Caco-2 (cell line): ENCODE measurements at regions not wholly inside any gene's neighbourhood (a gene's known extent, or its start where the extent isn't known, plus 50 kb on each side); places are given as distances from the start of the nearest gene placed in this dataset.

Source experiments
- BruUV-seq: library from RNA; stranded (reverse); fragments of 400-500 nt; replicated peaks from 2 replicates; lab custom pipeline; 2021; lab: Mats Ljungman, UMichigan
- CTCF ChIA-PET: fragments of 300-600 bp; sonication (Branson Sonifier 250); formaldehyde crosslinking; loops from one replicate; lab custom pipeline; 2022; ENCODE audit warnings: antibody characterized with exemption; lab: Charles Lee
- POLR2A ChIA-PET: fragments of 300-600 bp; sonication (Branson Sonifier 250); formaldehyde crosslinking; loops from one replicate; lab custom pipeline; 2022; ENCODE audit warnings: antibody characterized with exemption; lab: Charles Lee
- DNase-seq, 2 experiments: peaks; one replicate each; pipeline versions ENCODE4 v3.0.0 to v3.0.0-alpha.2; 2020 to 2022
- H3K27me3 ChIP-seq: replicated peaks from 2 replicates; pipeline ENCODE4 v1.6.0; 2011; ENCODE audit warnings: low read length; ENCODE audit not compliant: control insufficient read depth, insufficient read depth
- H3K36me3 ChIP-seq: 2 replicates; pipeline ENCODE4 v1.5.1; 2011; ENCODE audit warnings: low read length; ENCODE audit not compliant: control insufficient read depth, insufficient read depth
- H3K4me1 ChIP-seq: fragments of 250-450 bp; sonication (Bioruptor Pico); 2 replicates; pipeline ENCODE4 v1.5.1; 2020; ENCODE audit warnings: mild to moderate bottlenecking
- H3K4me3 ChIP-seq: 2 replicates; pipeline ENCODE4 v1.5.1; 2011; ENCODE audit warnings: low read depth, mild to moderate bottlenecking, control low read depth, low read length
- H3K9me3 ChIP-seq: fragments of 250-450 bp; sonication (Bioruptor Pico); 2 replicates; pipeline ENCODE4 v1.5.1; 2020; ENCODE audit warnings: mild to moderate bottlenecking, moderate library complexity
- H3K27ac Mint-ChIP-seq: one replicate; pipeline ENCODE4 v1.8.0; 2022; ENCODE audit warnings: mixed read lengths; ENCODE audit not compliant: unreplicated experiment
- H3K27me3 Mint-ChIP-seq: one replicate; pipeline ENCODE4 v1.8.0; 2022; ENCODE audit warnings: mixed read lengths; ENCODE audit not compliant: insufficient read depth, unreplicated experiment
- H3K36me3 Mint-ChIP-seq: one replicate; pipeline ENCODE4 v1.8.0; 2022; ENCODE audit warnings: mild to moderate bottlenecking, mixed read lengths; ENCODE audit not compliant: insufficient read depth, unreplicated experiment
- H3K4me1 Mint-ChIP-seq: one replicate; pipeline ENCODE4 v1.8.0; 2022; ENCODE audit warnings: low read depth, mixed read lengths; ENCODE audit not compliant: unreplicated experiment
- H3K4me3 Mint-ChIP-seq: one replicate; pipeline ENCODE4 v1.8.0; 2022; ENCODE audit warnings: mild to moderate bottlenecking, moderate library complexity, mixed read lengths; ENCODE audit not compliant: unreplicated experiment
- H3K9me3 Mint-ChIP-seq: one replicate; pipeline ENCODE4 v1.8.0; 2022; ENCODE audit warnings: mixed read lengths; ENCODE audit not compliant: unreplicated experiment
- CTCF ChIP-seq, 2 experiments: fragments of 200-600 bp in 1 of 2; IDR thresholded peaks; 1 replicate in 1 of 2; 2 replicates in 1 of 2; pipeline versions ENCODE4 v1.5.1 to v1.8.0; 2011 to 2022; ENCODE audit warnings: antibody characterized with exemption in 1 of 2, control low read depth in 1 of 2, inconsistent platforms in 1 of 2, low read depth in 1 of 2, low read length in 1 of 2, mild to moderate bottlenecking in 1 of 2, moderate library complexity in 1 of 2; ENCODE audit not compliant: insufficient read depth in 1 of 2, severe bottlenecking in 1 of 2, unreplicated experiment in 1 of 2
- intact Hi-C: fragments of 100-400 bp; cut with micrococcal nuclease; formaldehyde crosslinking; loops from one replicate; pipeline ENCODE4 v1.10.0; 2022; ENCODE audit not compliant: unreplicated experiment

GRCh38 chr11:38594895-38595294 is 1996.9 kb upstream of the RAG2 start:
- TF ChIP-seq CTCF (IDR thresholded peaks at IDR 0.05; ENCODE audit: insufficient read depth in 1 of 2, low read depth in 1 of 2, low read length in 1 of 2, severe bottlenecking in 1 of 2, unreplicated experiment in 1 of 2): no peak
- intact Hi-C loops: no loop called here
- no peaks in the 10 kb centered on the region for H3K36me3 ChIP-seq
- no peaks in the 10 kb centered on the region for H3K27me3 ChIP-seq
- H3K4me1 ChIP-seq: no peaks in the 10 kb centered on the region
- Mint-ChIP-seq H3K27me3 (no peaks in the 10 kb centered on the region), H3K27ac (no peak overlapping the region), H3K36me3 (no peaks in the 10 kb centered on the region), H3K9me3 (no peaks in the 10 kb centered on the region), H3K4me3 (no peak overlapping the region), H3K4me1 (no peaks in the 10 kb centered on the region)
- H3K9me3 ChIP-seq: no peaks in the 10 kb centered on the region
- H3K4me3 ChIP-seq: no peak overlapping the region
- ChIA-PET CTCF (no interaction called here), POLR2A (no interaction called here)
- no TSS peak for BruUV-seq
- no peak for DNase-seq

GRCh38 chr11:38593649-38594048 is 1995.6 kb upstream of the RAG2 start:
- H3K4me3 Mint-ChIP-seq: no peak overlapping the region
- Histone ChIP-seq H3K36me3 (no peaks in the 10 kb centered on the region), H3K9me3 (no peaks in the 10 kb centered on the region), H3K4me1 (no peaks in the 10 kb centered on the region), H3K27me3 (no peaks in the 10 kb centered on the region), H3K4me3 (no peak overlapping the region)
- no peak for DNase-seq
- no peak overlapping the region for H3K27ac Mint-ChIP-seq
- H3K4me1 Mint-ChIP-seq: no peaks in the 10 kb centered on the region
- no peaks in the 10 kb centered on the region for H3K36me3 Mint-ChIP-seq
- intact Hi-C loops: no loop called here
- no peaks in the 10 kb centered on the region for H3K9me3 Mint-ChIP-seq
- no peaks in the 10 kb centered on the region for H3K27me3 Mint-ChIP-seq
- TF ChIP-seq CTCF (IDR thresholded peaks at IDR 0.05; ENCODE audit: insufficient read depth in 1 of 2, low read depth in 1 of 2, low read length in 1 of 2, severe bottlenecking in 1 of 2, unreplicated experiment in 1 of 2): no peak
- ChIA-PET POLR2A (no interaction called here), CTCF (no interaction called here)
- no TSS peak for BruUV-seq

- H3K36me3 Mint-ChIP-seq: no peaks in the 10 kb centered on the region
- ChIA-PET CTCF (no interaction called here), POLR2A (no interaction called here)
- Histone ChIP-seq H3K27me3 (no peaks in the 10 kb centered on the region), H3K4me3 (no peak overlapping the region), H3K36me3 (no peaks in the 10 kb centered on the region), H3K9me3 (no peaks in the 10 kb centered on the region; the same call in 1 of the 2 replicates), H3K4me1 (no peaks in the 10 kb centered on the region)
- no peak overlapping the region for H3K4me3 Mint-ChIP-seq
- H3K9me3 Mint-ChIP-seq: peaks cover 7% of the 10 kb centered on the region
- DNase-seq: no peak
- H3K4me1 Mint-ChIP-seq: no peaks in the 10 kb centered on the region
- no TSS peak for BruUV-seq
- TF ChIP-seq CTCF (IDR thresholded peaks at IDR 0.05; ENCODE audit: insufficient read depth in 1 of 2, low read depth in 1 of 2, low read length in 1 of 2, severe bottlenecking in 1 of 2, unreplicated experiment in 1 of 2): no peak
- no peak overlapping the region for H3K27ac Mint-ChIP-seq
- H3K27me3 Mint-ChIP-seq: no peaks in the 10 kb centered on the region
- intact Hi-C loops: no loop called here
These were observed 1984.7 kb upstream of the RAG2 start for GRCh38 chr11:38582756-38583155.
